Breast epithelium (tissue), 4 donors: ENCODE measurements at regions not wholly inside any gene's neighbourhood (a gene's known extent, or its start where the extent isn't known, plus 50 kb on each side); places are given as distances from the start of the nearest gene placed in this dataset.

ENCODE experiments used
- DNase-seq, 2 donors: peaks; one replicate each; pipeline ENCODE4 v3.0.0-alpha.2; 2019; ENCODE audit warnings: low spot score in 2 of 2
- H3K27ac ChIP-seq, 2 donors: fragments of 200-600 bp; sonication (generic) in 1 of 2; one replicate each; pipeline ENCODE4 v1.5.1; 2016 to 2019; ENCODE audit warnings: mild to moderate bottlenecking in 1 of 2
- H3K27me3 ChIP-seq, 2 donors: fragments of 200-600 bp; sonication (generic) in 1 of 2; one replicate each; pipeline versions ENCODE4 v1.5.1 to v1.6.0; 2017 to 2019; ENCODE audit warnings: control low read depth in 1 of 2, mild to moderate bottlenecking in 1 of 2
- H3K36me3 ChIP-seq: fragments of 200-600 bp; one replicate; pipeline ENCODE4 v1.5.1; 2019
- H3K4me1 ChIP-seq, 2 donors: fragments of 200-600 bp; sonication (generic); one replicate each; pipeline ENCODE4 v1.5.1; 2016 to 2019; ENCODE audit warnings: control low read depth in 1 of 2
- H3K4me3 ChIP-seq, 3 donors: fragments of 200-600 bp; sonication (generic); 1 replicate in 2 of 3; 2 replicates in 1 of 3; pipeline ENCODE4 v1.5.1; 2016 to 2019; ENCODE audit warnings: mild to moderate bottlenecking in 3 of 3, moderate library complexity in 2 of 3
- H3K9me3 ChIP-seq, 2 donors: fragments of 200-600 bp; sonication (generic) in 1 of 2; one replicate each; pipeline ENCODE4 v1.5.1; 2016 to 2019; ENCODE audit warnings: control low read depth in 1 of 2
- POLR2A ChIP-seq: fragments of 450-650 bp; IDR thresholded peaks from one replicate; pipeline ENCODE4 v1.6.1; 2016; ENCODE audit warnings: antibody characterized with exemption, mild to moderate bottlenecking, moderate library complexity
- POLR2AphosphoS5 ChIP-seq, 3 donors: sonication (generic); formaldehyde crosslinking; IDR thresholded peaks; one replicate each; pipeline ENCODE4 v1.6.1; 2017; ENCODE audit warnings: antibody characterized with exemption in 3 of 3
- intact Hi-C: fragments of 100-400 bp; cut with DNase I; formaldehyde crosslinking; loops from one replicate; pipeline ENCODE4 v1.15.1; 2023; ENCODE audit warnings: low total_unique reads
- TF ChIP-seq, protein P1 (sequence below), 3 donors: fragments of 450-650 bp; IDR thresholded peaks; one replicate each; pipeline ENCODE4 v1.5.1; 2016 to 2017; ENCODE audit warnings: antibody characterized with exemption in 3 of 3, mild to moderate bottlenecking in 3 of 3, moderate library complexity in 3 of 3

DNA sequence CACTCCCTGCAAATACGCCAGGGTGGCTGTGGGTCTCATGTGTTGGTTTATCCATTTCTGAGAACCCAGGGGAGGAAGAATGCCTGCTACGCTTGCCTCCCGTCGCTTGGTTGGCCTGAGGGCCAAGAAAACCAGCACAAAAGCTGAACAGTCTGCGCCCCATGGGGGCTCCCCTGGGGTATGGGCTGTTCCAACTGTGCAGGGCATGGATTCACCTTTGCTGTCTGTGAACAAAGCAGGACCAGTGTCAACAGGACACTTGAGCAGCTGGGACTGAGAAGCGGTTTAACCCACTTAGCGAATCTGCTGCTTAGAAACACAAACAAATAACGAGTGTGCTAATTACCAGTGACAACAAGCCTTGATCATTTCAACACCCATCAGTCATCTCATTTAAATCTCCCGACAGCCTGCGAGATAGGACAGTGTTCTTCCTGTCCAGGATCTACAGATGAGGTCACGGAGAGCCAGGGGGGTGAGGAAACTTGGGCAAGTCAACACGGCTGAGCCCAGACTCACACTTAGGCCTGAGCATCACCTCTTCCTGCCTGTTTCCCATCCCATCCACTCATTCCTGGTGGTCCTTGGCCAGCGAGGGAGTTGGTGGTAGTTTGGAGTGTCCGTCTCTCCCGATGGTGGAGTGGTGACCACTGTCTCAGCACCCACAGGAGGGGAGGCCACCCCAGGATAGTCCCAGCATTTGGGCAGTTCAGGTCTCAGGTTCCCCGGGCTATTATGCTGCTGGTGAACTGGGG lies 111.6 kb upstream of the HAAO start:
- peaks cover 19 to 26% of the 10 kb centered on the region in 2 donors for H3K4me1 ChIP-seq
- no peaks in the 10 kb centered on the region for H3K9me3 ChIP-seq

DNA sequence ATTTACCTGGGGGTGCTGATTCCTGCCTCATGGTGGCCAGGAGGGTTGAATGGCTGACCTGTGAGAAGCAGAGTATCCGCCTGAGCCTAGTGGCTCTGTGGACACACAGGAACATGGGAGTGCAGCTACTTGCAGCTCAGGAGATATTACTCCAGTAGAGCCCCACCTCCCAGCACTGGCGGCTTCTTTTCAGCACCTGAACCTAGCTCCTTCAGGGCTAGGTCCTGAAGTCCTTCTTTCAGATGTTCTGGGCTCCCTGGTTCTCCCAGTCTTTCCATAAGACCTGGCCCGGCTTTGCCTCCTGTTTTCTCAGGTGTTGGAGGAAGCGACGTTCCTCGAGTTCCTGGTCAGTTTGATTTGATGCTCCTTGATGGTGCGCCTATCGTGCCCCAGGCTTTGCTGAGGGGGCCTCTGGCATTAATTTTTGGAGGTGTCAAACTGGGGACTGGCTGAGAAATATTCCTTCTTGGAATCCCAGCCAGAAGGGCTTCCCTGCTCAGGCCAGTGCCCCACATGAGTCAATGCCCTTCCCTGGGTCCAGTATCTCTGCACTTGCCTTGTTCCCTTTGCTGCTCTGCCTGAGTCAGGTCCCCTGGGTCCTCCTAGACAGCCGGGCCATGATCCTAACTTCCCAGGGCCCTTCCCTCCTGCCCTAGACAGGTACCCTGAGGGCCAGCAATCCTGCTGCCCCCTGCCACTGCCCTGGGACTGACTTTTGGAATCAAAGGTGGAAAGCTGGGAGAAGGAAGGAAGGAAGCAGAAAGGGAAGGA lies 110.7 kb upstream of the HAAO start:
- Histone ChIP-seq H3K9me3 (no peaks in the 10 kb centered on the region), H3K4me1 (peaks cover 19 to 26% of the 10 kb centered on the region in 2 donors), H3K4me3 (no peak overlapping the region), H3K27ac (peak overlapping the region; percentile 90 to 95), H3K27me3 (no peaks in the 10 kb centered on the region), H3K36me3 (no peaks in the 10 kb centered on the region)
- DNase-seq, result no peak
- intact Hi-C loops, result no loop called here
- no peak for TF ChIP-seq POLR2A
- no peak for TF ChIP-seq POLR2AphosphoS5 (IDR thresholded peaks at IDR 0.05)
- TF ChIP-seq, protein P1, sequence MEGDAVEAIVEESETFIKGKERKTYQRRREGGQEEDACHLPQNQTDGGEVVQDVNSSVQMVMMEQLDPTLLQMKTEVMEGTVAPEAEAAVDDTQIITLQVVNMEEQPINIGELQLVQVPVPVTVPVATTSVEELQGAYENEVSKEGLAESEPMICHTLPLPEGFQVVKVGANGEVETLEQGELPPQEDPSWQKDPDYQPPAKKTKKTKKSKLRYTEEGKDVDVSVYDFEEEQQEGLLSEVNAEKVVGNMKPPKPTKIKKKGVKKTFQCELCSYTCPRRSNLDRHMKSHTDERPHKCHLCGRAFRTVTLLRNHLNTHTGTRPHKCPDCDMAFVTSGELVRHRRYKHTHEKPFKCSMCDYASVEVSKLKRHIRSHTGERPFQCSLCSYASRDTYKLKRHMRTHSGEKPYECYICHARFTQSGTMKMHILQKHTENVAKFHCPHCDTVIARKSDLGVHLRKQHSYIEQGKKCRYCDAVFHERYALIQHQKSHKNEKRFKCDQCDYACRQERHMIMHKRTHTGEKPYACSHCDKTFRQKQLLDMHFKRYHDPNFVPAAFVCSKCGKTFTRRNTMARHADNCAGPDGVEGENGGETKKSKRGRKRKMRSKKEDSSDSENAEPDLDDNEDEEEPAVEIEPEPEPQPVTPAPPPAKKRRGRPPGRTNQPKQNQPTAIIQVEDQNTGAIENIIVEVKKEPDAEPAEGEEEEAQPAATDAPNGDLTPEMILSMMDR (IDR thresholded peaks at IDR 0.05), result no peak

More for the DNA sequence above, 111.6 kb upstream of the HAAO start:
- H3K36me3 ChIP-seq, result no peaks in the 10 kb centered on the region
- no peak overlapping the region for H3K4me3 ChIP-seq
- H3K27ac ChIP-seq, result peak overlapping the region; percentile 90 to 95
- TF ChIP-seq, protein P1 (IDR thresholded peaks at IDR 0.05), result no peak
- TF ChIP-seq POLR2A, result no peak
- TF ChIP-seq POLR2AphosphoS5 (IDR thresholded peaks at IDR 0.05), result no peak
- H3K27me3 ChIP-seq, result no peaks in the 10 kb centered on the region
- DNase-seq, result peak in 1 of 2 donors; percentile 14
- intact Hi-C loops, result no loop called here

DNA sequence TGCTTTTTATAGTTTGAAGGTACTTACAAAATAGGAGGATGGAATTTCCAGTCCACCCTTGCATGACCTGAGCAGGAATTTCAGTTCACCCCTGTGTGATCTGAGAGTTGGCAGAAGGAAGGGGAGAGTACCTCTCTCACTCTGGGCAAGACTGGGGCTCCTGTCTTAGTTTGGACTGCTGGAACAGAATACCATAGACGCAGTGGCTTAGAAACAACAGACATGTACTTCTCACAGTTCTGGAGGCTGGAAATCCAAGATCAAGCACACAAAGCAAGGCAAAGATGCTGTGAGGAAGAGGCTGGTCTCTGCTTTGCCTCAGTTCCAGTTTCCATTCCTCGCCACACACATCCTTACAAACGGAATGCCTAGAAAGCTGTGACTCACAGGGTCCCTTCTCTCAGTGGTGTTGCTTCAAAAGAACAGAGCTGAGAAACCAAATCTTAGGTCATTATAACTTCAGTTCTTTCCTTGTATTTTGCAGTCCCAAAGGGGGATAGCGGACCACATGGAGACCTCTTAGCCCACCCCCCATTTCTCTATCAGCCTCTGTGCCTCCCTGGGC lies 108.8 kb upstream of the HAAO start:
- H3K4me3 ChIP-seq, result no peak overlapping the region
- intact Hi-C loops, result no loop called here
- TF ChIP-seq, protein P1 (IDR thresholded peaks at IDR 0.05), result no peak
- TF ChIP-seq POLR2A, result no peak
- TF ChIP-seq POLR2AphosphoS5 (IDR thresholded peaks at IDR 0.05), result no peak
- peak overlapping the region; percentile 68 to 76 for H3K27ac ChIP-seq
- no peak for DNase-seq
- H3K27me3 ChIP-seq, result no peaks in the 10 kb centered on the region
- H3K4me1 ChIP-seq, result peaks cover 6 to 11% of the 10 kb centered on the region in 2 donors
- H3K9me3 ChIP-seq, result no peaks in the 10 kb centered on the region
- no peaks in the 10 kb centered on the region for H3K36me3 ChIP-seq

DNA sequence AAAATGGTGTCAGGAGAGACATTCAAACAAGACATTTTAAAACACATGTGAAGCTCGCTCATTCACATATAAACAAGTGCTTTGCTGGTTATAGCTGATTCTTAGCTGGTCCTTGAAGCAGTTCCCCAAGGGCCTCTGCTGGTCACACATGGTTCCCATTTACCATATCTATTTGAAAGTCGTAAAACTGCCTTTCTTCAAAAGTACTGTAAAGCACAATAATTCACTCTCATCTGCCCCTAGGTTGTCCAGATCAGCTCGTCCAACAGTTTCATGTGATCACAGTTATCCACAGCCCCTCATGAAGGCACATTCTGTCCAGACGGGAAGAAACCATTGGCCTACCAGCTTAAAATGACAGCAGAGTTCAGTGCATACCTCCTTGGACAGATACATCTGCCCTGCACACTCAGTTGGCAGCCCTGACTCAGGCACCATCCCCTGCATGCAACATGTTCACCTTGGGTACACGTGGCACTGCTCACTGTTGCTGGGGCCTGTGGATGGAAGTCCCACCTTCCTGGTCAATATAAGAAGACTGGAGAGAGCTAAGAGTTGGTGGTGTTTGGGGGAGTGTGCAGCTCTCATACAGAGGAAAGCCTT lies 108.0 kb upstream of the HAAO start:
- H3K4me1 ChIP-seq, result peaks cover 0 to 3% of the 10 kb centered on the region in 2 donors
- H3K36me3 ChIP-seq, result no peaks in the 10 kb centered on the region
- TF ChIP-seq, protein P1 (IDR thresholded peaks at IDR 0.05), result no peak
- TF ChIP-seq POLR2AphosphoS5 (IDR thresholded peaks at IDR 0.05) (no peak), POLR2A (no peak)
- H3K4me3 ChIP-seq, result no peak overlapping the region
- H3K9me3 ChIP-seq, result no peaks in the 10 kb centered on the region
- H3K27me3 ChIP-seq, result no peaks in the 10 kb centered on the region
- intact Hi-C loops, result no loop called here
- peak overlapping the region; percentile 68 to 76 for H3K27ac ChIP-seq
- DNase-seq, result no peak
